Fibroblast of skin of scalp (primary cell): ENCODE measurements at regions not wholly inside any gene's neighbourhood (a gene's known extent, or its start where the extent isn't known, plus 50 kb on each side); places are given as distances from the start of the nearest gene placed in this dataset.

Experiments
- DNase-seq: peaks from one replicate; pipeline ENCODE4 v3.0.0-alpha.2; 2013

DNA sequence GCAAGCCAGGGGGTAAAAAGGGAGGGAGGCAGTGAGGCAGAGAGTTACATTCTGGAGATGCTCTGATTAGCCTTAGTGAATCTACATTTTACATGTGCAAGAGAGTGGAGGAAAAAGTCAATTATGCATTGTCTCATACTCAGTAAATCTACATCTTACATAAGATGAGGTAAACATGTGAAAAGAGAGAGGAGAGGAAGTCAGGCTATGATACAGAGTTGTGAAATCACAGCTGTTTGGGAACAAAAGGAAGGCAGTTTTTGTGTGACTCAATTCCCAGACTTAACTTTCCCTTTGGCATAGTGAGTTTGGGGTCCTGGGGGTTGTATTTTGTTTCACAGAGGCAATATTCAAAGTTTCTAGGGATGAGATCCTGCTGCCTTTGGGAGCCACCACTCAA is 67.8 kb downstream of the GP2 start:
- DNase-seq, result no peak

DNA sequence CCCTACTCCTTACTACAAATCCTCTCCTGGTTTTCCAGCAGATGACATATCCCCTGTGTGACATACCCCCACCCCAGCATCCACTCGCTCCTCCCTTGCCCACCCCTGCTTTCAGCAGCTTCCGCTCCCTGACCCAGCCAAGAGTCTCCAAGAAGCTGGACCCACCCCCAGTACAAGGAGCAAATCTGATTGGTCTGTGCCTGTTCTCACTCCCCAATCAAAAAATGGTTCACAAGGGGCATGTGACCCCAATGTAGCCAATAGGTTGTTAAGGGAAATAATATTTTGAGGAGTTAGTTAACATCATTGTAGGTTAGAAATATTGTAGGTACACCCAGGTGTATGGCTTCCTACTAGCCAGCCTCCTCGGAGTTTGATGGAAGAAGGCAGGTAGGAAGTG is 70.1 kb downstream of the GP2 start:
- DNase-seq, result no peak

DNA sequence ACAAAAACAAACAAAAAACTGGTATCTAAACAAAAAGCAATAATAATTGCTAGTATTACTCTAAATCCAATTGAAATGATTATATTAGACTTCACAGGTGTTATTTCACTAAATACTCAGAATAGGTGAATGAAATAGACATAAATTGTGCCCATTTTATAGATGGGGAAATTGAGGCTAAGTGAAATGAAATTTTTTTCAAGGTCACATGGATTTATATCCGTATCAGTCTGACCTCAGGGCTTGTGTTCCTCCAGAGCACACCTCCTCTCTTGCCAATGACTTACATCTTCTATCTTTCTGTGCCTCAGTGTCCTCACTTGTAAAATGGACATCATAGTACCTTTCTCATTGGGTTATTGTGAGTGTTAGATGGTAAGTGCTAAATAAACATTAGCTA is 72.3 kb downstream of the GP2 start:
- no peak for DNase-seq

DNA sequence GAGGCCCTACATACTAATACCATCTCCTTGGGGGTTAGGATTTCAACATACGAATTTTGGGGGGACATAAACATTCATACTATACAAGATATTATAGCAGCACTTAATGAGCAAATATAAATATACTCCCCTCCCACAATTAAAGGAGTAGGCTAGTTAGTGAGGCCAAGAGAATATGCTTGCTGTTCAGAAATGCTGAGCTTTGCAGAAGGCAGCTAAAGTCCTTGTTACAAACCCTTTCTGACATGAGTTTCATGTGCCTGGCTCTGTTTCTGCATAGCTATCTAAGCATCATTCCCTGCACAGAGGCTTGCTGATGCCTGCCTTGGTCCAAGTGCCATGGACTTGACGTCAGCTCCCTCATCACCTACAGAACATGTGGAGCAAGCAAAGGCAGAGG is 73.5 kb downstream of the GP2 start:
- no peak for DNase-seq

DNA sequence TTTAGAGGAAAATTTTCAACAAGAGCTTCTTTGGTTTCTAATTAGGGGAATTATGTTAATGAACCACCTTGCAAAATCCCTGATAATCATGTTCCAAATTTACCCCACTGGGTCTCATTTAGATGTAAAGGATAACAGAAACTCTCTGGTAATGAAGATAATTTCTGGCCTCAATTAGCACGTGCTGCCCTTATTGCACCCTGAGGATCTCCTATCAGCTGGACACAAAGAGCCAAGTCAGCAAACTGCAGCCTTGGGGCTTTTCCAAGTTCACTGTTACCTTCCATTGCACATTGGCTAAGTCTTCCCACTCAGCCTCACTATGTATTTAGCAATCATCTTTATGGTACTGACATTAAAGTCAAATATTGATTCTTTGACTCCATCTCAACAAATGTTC is 78.1 kb downstream of the GP2 start:
- no peak for DNase-seq

GRCh38 chr16:20247076-20247475 is 80.2 kb downstream of the GP2 start:
- no peak for DNase-seq

GRCh38 chr16:20243731-20244281 is 83.5 kb downstream of the GP2 start:
- no peak for DNase-seq

DNA sequence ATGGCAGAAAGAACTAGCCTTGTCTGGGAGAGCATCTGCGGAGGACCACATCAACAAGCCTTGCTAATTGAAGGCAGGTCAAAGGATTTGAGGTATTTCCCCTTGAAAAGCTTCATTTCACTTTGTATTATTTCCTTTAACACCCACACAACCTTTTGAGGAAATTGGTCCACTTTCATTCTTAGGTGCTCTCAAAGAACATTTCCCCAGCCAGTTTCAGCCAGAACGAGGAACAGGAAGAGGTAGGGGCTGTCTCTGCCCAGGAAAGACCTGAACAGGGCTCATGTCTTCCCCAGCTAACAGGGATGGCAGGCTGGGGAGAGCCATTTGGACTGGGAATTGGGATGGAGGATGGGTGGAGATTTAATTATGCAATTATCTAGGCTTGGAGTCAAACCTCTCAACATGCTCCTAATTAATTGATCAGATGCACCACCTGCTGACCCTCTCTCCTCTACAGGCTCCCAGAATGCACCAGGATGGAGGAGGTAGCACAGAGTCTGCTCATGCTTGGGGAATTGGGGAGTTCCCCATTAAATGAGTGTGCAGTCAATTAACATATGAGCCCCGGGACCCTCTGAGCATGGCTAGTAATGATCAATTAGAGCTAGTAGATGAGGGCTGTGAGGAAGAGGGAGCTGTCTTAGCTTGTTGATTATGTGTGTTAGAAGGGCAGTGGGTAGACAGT is 84.6 kb downstream of the GP2 start:
- DNase-seq, result no peak

- DNase-seq, result no peak
Measured at GRCh38 chr16:20241321-20241720, 86.0 kb downstream of the GP2 start.

- no peak for DNase-seq
Measured at GRCh38 chr16:20236579-20237289, 90.6 kb downstream of the GP2 start.

DNA sequence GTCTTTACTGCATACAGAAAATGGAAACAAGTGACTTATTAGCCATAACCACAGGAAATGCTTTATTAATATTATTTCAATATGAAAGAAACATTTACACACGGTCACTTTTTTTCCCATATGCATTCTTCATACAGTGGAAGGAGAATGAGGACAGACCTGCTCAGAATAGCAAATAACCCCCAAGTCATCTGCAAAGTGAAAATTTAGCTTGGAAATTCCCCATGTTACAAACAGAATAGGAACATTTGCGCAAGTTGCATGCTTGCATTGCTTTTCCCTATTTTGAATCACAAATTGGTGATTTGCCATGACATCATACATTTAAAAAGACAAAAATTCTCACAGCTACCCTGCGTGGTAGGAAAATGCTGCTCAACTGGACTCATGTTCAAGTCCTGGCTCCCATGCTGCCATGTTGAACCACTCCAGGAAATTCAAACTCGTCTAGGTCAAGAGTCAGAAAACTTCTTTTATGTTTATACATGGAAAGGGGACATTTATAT is 102.0 kb downstream of the GP2 start:
- DNase-seq, result no peak

DNA sequence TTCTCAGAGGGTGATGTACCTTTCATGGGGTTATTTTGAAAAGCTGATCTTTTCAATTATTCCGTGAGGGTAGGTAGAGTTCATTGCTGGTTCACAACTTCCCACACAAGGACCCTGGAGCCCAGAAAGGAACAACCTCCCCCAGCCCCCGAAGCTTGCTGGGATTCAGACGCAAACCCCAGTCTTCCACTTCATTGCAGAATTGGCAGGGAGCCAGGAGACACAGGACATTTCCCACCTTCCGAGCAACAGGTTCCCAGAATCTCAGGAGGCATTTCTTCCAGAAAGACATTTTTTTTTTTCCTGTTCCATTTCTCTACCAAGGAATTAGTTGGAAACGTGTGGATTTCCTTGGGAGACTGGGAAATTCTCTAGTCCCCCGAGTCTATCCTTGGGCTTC is 106.1 kb downstream of the GP2 start:
- no peak for DNase-seq

DNA sequence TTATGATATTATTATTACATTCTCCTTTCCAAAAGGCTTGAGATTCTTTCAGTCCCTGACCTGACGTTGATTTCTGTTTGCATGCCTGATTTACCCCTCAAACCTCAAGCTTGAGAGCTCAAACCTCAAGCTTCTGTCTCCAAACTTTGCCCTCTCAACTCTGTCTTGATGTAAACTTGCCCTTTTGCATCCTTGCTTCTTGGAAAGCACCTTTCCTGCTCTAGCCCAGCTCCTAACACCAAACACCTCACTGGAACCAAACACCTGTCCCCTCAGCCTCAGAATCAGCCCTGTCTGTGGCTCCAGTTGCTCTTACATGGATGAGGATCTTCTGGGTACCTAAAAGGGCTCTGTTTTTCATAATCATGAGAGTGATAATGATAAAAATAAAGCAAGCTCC is 109.2 kb downstream of the GP2 start:
- no peak for DNase-seq

DNA sequence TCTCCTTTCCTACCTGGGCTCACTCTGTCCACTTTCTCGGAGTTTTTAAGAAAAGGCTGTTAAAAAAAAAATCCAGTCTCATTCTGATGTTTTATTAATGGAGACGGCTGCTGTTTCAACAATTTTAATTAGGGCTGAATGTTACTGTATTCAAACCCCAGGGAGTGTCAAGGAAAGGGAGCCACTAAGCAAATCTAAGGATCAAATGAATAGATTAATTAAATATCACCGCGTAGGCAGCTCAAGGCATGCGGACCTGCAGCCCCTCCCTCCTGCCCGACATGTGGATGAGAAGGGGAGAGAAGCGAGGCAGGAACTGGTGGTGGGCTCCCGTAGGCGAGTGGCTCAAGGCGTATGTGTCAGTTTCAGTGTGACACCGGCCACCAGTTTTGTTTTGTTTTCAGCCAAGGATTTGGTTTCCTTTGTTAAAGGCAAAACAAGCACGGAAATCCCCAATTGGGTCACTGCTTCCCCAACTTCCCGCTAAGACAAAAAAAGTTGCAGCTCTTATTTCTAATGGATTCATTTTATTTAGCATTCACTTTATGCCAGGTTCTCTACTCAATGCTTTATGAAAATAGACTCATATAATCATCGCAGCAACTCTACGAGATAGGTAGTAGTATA is 110.6 kb downstream of the GP2 start:
- DNase-seq, result no peak

GRCh38 chr16:20214401-20214800 is 112.9 kb downstream of the GP2 start:
- no peak for DNase-seq

DNA sequence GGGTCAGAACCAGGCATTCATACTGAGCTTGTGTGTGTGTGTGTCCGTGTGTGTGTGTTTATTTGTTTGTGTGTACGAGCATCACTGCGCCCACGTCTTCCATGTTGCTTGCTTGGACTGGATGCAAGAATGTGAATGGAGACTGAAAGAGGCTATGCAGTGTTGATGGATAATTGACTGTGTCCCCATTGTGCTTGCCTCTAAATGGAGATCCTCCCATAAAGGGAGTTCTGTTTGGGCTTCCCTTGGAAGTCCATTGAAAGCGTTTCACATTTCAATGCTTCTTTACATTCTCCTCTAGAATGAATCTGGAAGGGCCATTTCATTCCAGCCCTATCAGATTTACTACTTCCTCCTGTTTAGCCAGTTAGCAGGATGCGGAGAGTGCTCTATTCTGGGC is 124.0 kb downstream of the GP2 start:
- DNase-seq, result no peak

GRCh38 chr16:20202747-20203146 is 124.6 kb downstream of the GP2 start:
- no peak for DNase-seq

DNA sequence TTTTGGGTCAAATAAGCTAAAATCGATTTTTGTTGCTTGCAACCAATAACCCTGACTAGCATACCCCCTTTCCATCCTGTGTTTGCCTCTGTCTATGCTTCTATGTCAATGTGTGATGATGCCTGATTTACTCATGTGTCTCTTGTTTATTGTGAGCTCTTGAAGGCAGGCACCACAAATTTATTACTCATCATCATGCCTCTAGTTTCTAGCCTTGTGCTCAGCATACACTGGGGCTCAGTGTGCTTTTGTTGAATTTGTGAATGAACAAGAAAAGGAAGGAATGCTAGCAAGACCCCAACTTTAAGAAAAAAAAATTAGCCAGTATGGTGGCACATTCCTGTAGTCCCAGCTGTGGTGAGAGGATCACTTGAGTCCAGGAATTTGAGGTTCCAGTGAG is 119.1 kb upstream of the GPR139 start:
- no peak for DNase-seq

DNA sequence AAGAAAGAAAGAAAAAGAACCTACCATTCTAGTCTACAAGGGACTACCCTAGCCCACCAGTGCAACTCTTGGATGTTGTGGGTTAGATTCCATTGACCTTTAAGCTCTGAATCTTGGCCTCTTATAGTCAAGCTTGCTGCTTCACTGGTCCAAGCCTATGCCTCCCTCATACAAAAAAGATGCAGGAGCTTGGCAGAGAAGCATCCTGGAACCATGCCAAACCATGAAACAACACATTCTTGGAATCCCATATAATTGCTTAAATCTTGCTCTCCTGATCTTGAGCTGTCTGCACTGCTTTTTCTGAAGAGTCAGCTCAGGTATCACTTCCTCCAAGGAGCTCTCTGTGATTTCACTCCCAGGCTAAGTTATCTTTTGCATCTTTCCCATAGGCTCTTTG is 117.9 kb upstream of the GPR139 start:
- peak; percentile 0 for DNase-seq

GRCh38 chr16:20181949-20182348 is 108.3 kb upstream of the GPR139 start:
- DNase-seq, result no peak

DNA sequence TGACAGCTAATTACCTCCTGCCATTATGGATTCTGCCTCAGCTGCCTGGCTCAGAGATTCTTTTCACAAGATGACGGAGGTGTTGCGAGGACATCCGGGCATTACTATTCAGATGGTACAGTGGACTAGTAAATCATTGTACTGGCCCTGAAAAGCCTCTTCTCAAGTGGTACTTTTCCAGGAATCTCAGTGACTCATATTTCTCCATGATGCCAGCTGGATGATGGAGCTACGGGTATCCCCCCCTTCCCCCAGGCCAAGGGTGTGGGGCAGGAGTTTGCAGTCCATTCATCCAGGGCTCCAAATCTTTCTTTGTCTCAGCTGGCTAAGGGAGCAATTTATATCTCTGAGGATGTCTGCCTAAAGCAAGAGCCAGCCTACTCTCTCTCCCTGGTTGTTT is 107.7 kb upstream of the GPR139 start:
- no peak for DNase-seq

DNA sequence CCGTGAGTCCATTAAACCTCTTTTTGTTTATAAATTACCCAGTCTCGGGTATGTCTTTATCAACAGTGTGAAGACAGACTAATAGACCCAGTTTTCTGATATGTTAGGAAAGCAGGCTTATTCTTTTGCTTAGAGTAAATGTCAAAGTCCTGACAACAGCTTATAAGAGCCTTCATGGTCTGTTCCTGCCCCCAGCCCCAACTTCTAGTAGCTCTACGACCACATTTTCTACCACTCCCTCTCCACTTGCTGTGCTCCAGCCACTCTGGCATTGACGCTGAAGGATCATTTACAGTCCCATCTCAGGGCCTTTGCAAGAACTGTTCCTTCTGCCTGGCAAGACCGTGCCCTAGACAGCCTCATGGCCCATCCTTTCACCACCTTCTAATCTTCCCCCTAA is 104.6 kb upstream of the GPR139 start:
- no peak for DNase-seq

GRCh38 chr16:20175358-20175757 is 101.7 kb upstream of the GPR139 start:
- DNase-seq, result no peak

DNA sequence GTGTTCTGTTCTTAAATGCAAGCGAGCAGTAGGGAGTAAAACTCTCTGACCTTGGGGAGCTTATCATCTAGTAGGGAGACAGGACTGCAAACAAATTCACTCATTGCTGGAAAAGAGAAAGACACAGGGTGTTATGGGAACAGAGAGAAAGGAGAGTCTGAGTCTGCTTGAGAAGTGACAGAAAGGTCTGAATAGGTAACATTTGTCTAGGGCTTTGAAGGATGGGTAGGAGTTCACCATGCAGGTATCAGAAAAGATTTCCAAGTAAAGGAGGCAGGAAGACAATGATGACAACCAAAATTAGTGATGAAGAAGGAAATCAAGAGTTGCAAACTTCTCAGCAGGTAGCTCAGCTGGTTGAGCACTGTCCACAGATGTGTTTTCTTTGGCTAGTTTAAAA is 93.6 kb upstream of the GPR139 start:
- no peak for DNase-seq
